HG02943 (cell line): ENCODE measurements at regions not wholly inside any gene's neighbourhood (a gene's known extent, or its start where the extent isn't known, plus 50 kb on each side); places are given as distances from the start of the nearest gene placed in this dataset.
"Not testable (repeated sequence)": the region's sequence is repeated elsewhere in the genome, so short reads cannot be mapped to it uniquely, and the experiment has no call there.

Experiments
- ATAC-seq: cut with Tn5 transposase; IDR thresholded peaks from one replicate; pipeline ENCODE4 v1.9.1; 2021; ENCODE audit warnings: mild to moderate bottlenecking, low read depth, moderate library complexity; ENCODE audit not compliant: unreplicated experiment

- ATAC-seq, result no peak
Observed at GRCh38 chrX:137858106-137858505, 292.2 kb downstream of the ZIC3 start.

GRCh38 chrX:137878401-137878800 is 312.5 kb downstream of the ZIC3 start:
- ATAC-seq, result no peak

- no peak for ATAC-seq
Observed at GRCh38 chrX:137882960-137883359, 317.0 kb downstream of the ZIC3 start.

- not testable (repeated sequence) for ATAC-seq
Observed at GRCh38 chrX:137884813-137885212, 318.9 kb downstream of the ZIC3 start.

GRCh38 chrX:137891431-137891830 is 325.5 kb downstream of the ZIC3 start:
- ATAC-seq, result no peak

GRCh38 chrX:137896123-137896522 is 330.2 kb downstream of the ZIC3 start:
- ATAC-seq, result no peak

GRCh38 chrX:137915466-137915865 is 349.5 kb downstream of the ZIC3 start:
- no peak for ATAC-seq

- no peak for ATAC-seq
Observed at GRCh38 chrX:137916090-137916746, 350.3 kb downstream of the ZIC3 start.

- ATAC-seq, result no peak
Observed at GRCh38 chrX:137926090-137926489, 360.2 kb downstream of the ZIC3 start.

GRCh38 chrX:137929951-137930350 is 364.0 kb downstream of the ZIC3 start:
- ATAC-seq, result no peak

GRCh38 chrX:137930533-137930932 is 364.6 kb downstream of the ZIC3 start:
- ATAC-seq, result no peak

GRCh38 chrX:137934214-137934613 is 368.3 kb downstream of the ZIC3 start:
- not testable (repeated sequence) for ATAC-seq

GRCh38 chrX:137934887-137935286 is 369.0 kb downstream of the ZIC3 start:
- not testable (repeated sequence) for ATAC-seq

GRCh38 chrX:137945470-137945869 is 379.5 kb downstream of the ZIC3 start:
- no peak for ATAC-seq

GRCh38 chrX:137969191-137969590 is 403.3 kb downstream of the ZIC3 start:
- ATAC-seq, result no peak

- no peak for ATAC-seq
Observed at GRCh38 chrX:137982472-137983172, 416.7 kb downstream of the ZIC3 start.

GRCh38 chrX:137988470-137988869 is 422.5 kb downstream of the ZIC3 start:
- no peak for ATAC-seq

- no peak for ATAC-seq
Observed at GRCh38 chrX:137998619-137999018, 432.7 kb downstream of the ZIC3 start.

GRCh38 chrX:137999071-137999470 is 433.1 kb downstream of the ZIC3 start:
- ATAC-seq, result no peak

- no peak for ATAC-seq
Observed at GRCh38 chrX:137999552-137999951, 433.6 kb downstream of the ZIC3 start.

- ATAC-seq, result no peak
Observed at GRCh38 chrX:138001226-138001625, 435.3 kb downstream of the ZIC3 start.

- ATAC-seq, result no peak
Observed at GRCh38 chrX:138006180-138006579, 440.3 kb downstream of the ZIC3 start.
